H9 (cell line): ENCODE measurements at regions not wholly inside any gene's neighbourhood (a gene's known extent, or its start where the extent isn't known, plus 50 kb on each side); places are given as distances from the start of the nearest gene placed in this dataset.

Experiments
- DNase-seq: peaks from one replicate; pipeline ENCODE4 v3.0.0-alpha.2; 2017
- H2AFZ ChIP-seq: one replicate; pipeline ENCODE4 v1.6.1; 2013; ENCODE audit warnings: mild to moderate bottlenecking, low read length, control low read depth, moderate library complexity
- H2AK5ac ChIP-seq: 2 replicates; pipeline ENCODE4 v1.6.1; 2013; ENCODE audit warnings: low read length, control low read depth, mixed read lengths; ENCODE audit not compliant: insufficient read length
- H2BK120ac ChIP-seq: one replicate; pipeline ENCODE4 v1.6.1; 2013; ENCODE audit warnings: low read depth, mild to moderate bottlenecking, low read length, control low read depth, inconsistent platforms; ENCODE audit not compliant: poor library complexity, severe bottlenecking
- H2BK12ac ChIP-seq: 2 replicates; pipeline ENCODE4 v1.6.1; 2013; ENCODE audit warnings: low read length, control low read depth, mixed read lengths, low read depth; ENCODE audit not compliant: insufficient read length
- H2BK15ac ChIP-seq: 2 replicates; pipeline ENCODE4 v1.6.1; 2013; ENCODE audit warnings: low read depth, low read length, control low read depth
- H2BK20ac ChIP-seq: one replicate; pipeline ENCODE4 v1.6.1; 2013; ENCODE audit warnings: low read depth, mild to moderate bottlenecking, low read length, control low read depth, inconsistent platforms; ENCODE audit not compliant: poor library complexity, severe bottlenecking
- H2BK5ac ChIP-seq: 2 replicates; pipeline ENCODE4 v1.6.1; 2013; ENCODE audit warnings: low read length, control low read depth, mixed read lengths; ENCODE audit not compliant: insufficient read length
- H3K14ac ChIP-seq: 2 replicates; pipeline ENCODE4 v1.6.1; 2013; ENCODE audit warnings: low read length, control low read depth; ENCODE audit not compliant: insufficient read depth
- H3K18ac ChIP-seq: 2 replicates; pipeline ENCODE4 v1.6.1; 2013; ENCODE audit warnings: low read depth, mild to moderate bottlenecking, mixed read lengths, low read length, control low read depth; ENCODE audit not compliant: insufficient read length
- H3K23ac ChIP-seq: 2 replicates; pipeline ENCODE4 v1.6.1; 2013; ENCODE audit warnings: low read length, control low read depth, mixed read lengths, low read depth; ENCODE audit not compliant: insufficient read length
- H3K23me2 ChIP-seq: 2 replicates; pipeline ENCODE4 v1.6.1; 2013; ENCODE audit warnings: low read depth, mild to moderate bottlenecking, mixed read lengths, low read length, control low read depth; ENCODE audit not compliant: insufficient read length, poor library complexity, severe bottlenecking
- H3K27ac ChIP-seq: 2 replicates; pipeline ENCODE4 v1.5.1; 2013; ENCODE audit warnings: low read length, control low read depth, mixed read lengths, low read depth; ENCODE audit not compliant: insufficient read length
- H3K27me3 ChIP-seq: 2 replicates; pipeline ENCODE4 v1.6.1; 2013; ENCODE audit warnings: low read length, control low read depth, inconsistent platforms; ENCODE audit not compliant: insufficient read depth
- H3K4ac ChIP-seq: 2 replicates; pipeline ENCODE4 v1.6.1; 2013; ENCODE audit warnings: low read depth, mild to moderate bottlenecking, control low read depth, inconsistent platforms, low read length, moderate library complexity
- H3K4me1 ChIP-seq: 2 replicates; pipeline ENCODE4 v1.6.1; 2013; ENCODE audit warnings: low read length, control low read depth, inconsistent platforms; ENCODE audit not compliant: insufficient read depth
- H3K4me2 ChIP-seq: 2 replicates; pipeline ENCODE4 v1.6.1; 2013; ENCODE audit warnings: low read length, control low read depth, mixed read lengths; ENCODE audit not compliant: insufficient read length, insufficient read depth
- H3K56ac ChIP-seq: 2 replicates; pipeline ENCODE4 v1.6.1; 2013; ENCODE audit warnings: low read depth, mild to moderate bottlenecking, mixed read lengths, low read length, control low read depth; ENCODE audit not compliant: insufficient read length
- H3K79me1 ChIP-seq: 2 replicates; pipeline ENCODE4 v1.6.1; 2013; ENCODE audit warnings: low read depth, mild to moderate bottlenecking, moderate library complexity, low read length, control low read depth, inconsistent platforms; ENCODE audit not compliant: insufficient read depth, poor library complexity, severe bottlenecking
- H3K79me2 ChIP-seq: 2 replicates; pipeline ENCODE4 v1.6.1; 2013; ENCODE audit warnings: low read length, control low read depth, inconsistent platforms; ENCODE audit not compliant: insufficient read depth
- H3K9ac ChIP-seq: 2 replicates; pipeline ENCODE4 v1.6.1; 2013; ENCODE audit warnings: low read length, control low read depth, mixed read lengths; ENCODE audit not compliant: insufficient read length; ENCODE audit errors: extremely low read depth
- H3K9me3 ChIP-seq: one replicate; pipeline ENCODE4 v1.6.1; 2013; ENCODE audit warnings: low read depth, low read length, inconsistent platforms; ENCODE audit not compliant: control insufficient read depth
- H3T11ph ChIP-seq: one replicate; pipeline ENCODE4 v1.6.1; 2013; ENCODE audit warnings: mild to moderate bottlenecking, low read length, control low read depth, inconsistent platforms
- H4K20me1 ChIP-seq: one replicate; pipeline ENCODE4 v1.6.1; 2013; ENCODE audit not compliant: control insufficient read depth, insufficient read length, insufficient read depth
- H4K5ac ChIP-seq: 2 replicates; pipeline ENCODE4 v1.6.1; 2013; ENCODE audit warnings: low read depth, mild to moderate bottlenecking, mixed read lengths, low read length, control low read depth; ENCODE audit not compliant: insufficient read length
- H4K8ac ChIP-seq: replicated peaks from 2 replicates; pipeline ENCODE4 v1.6.1; 2013; ENCODE audit warnings: low read length, control low read depth, mixed read lengths, low read depth; ENCODE audit not compliant: insufficient read length
- H4K91ac ChIP-seq: 2 replicates; pipeline ENCODE4 v1.6.1; 2013; ENCODE audit warnings: low read depth, mild to moderate bottlenecking, moderate library complexity, mixed read lengths, low read length, control low read depth; ENCODE audit not compliant: insufficient read length
- H3K27ac Mint-ChIP-seq, 3 experiments: 2 replicates in 2 of 3; 3 replicates in 1 of 3; pipeline ENCODE4 v1.8.0; 2020 to 2021; ENCODE audit warnings: mixed read lengths in 3 of 3, mild to moderate bottlenecking in 1 of 3, moderate library complexity in 1 of 3
- H3K27me3 Mint-ChIP-seq: 2 replicates; pipeline ENCODE4 v1.8.0; 2021; ENCODE audit warnings: low read depth, mild to moderate bottlenecking, moderate library complexity, mixed read lengths
- H3K36me3 Mint-ChIP-seq, 3 experiments: 2 replicates in 2 of 3; 3 replicates in 1 of 3; pipeline ENCODE4 v1.8.0; 2020 to 2021; ENCODE audit warnings: low read depth in 3 of 3, mixed read lengths in 3 of 3; ENCODE audit not compliant: insufficient read depth in 1 of 3
- H3K4me1 Mint-ChIP-seq, 2 experiments: 2 replicates each; pipeline ENCODE4 v1.8.0; 2020; ENCODE audit warnings: mixed read lengths in 2 of 2
- H3K4me3 Mint-ChIP-seq, 2 experiments: 2 replicates in 1 of 2; 3 replicates in 1 of 2; pipeline ENCODE4 v1.8.0; 2020 to 2021; ENCODE audit warnings: mild to moderate bottlenecking in 2 of 2, mixed read lengths in 2 of 2, moderate library complexity in 1 of 2
- H3K9me3 Mint-ChIP-seq, 2 experiments: 2 replicates in 1 of 2; 3 replicates in 1 of 2; pipeline ENCODE4 v1.8.0; 2020; ENCODE audit warnings: mild to moderate bottlenecking in 2 of 2, mixed read lengths in 2 of 2, moderate library complexity in 1 of 2
- WGBS: extraction: QIAGEN DNeasy Blood & Tissue Kit; methylation state at CpG from one replicate; pipeline ENCODE4 v1.1.7; 2013; ENCODE audit warnings: missing lambda C conversion rate, low lambda C conversion rate, mixed read lengths; ENCODE audit not compliant: insufficient read length; ENCODE audit errors: extremely low coverage; 5-methylcytosine and 5-hydroxymethylcytosine counted together
- TF ChIP-seq, protein P1 (sequence below): fragments of 200-600 bp; sonication (generic); conservative IDR thresholded peaks from 3 replicates; pipeline ENCODE4 v1.8.0; 2021; ENCODE audit warnings: antibody characterized with exemption, mild to moderate bottlenecking

DNA sequence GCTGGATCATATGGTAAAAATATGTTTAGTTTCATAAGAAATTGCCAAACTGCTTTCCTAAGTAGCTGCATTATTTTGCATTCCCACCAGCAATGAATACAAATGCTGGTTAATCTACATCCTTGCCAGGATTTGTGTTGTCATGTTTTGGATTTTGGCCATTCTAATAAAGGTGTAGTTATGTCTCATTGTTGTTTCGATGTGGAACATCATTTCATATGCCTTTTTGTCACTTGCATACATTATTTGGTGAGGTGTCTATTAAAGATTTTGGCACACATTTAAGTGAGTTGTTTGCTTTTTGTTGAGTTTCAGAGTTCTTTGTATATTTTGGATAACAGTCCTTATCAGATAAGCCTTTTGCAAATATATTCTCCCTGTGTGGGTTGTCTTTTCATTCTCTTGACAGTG, 299.2 kb upstream of the TFPI start:
- Histone ChIP-seq H2BK20ac (no peak overlapping the region), H4K20me1 (no peaks in the 10 kb centered on the region), H2AFZ (no peak overlapping the region), H2AK5ac (no peak overlapping the region), H3K79me1 (no peaks in the 10 kb centered on the region), H3K27me3 (no peaks in the 10 kb centered on the region), H3K4ac (no peak overlapping the region), H3T11ph (no peak overlapping the region), H3K56ac (no peak overlapping the region), H4K5ac (no peak overlapping the region), H3K27ac (no peak overlapping the region), H3K79me2 (no peaks in the 10 kb centered on the region), H3K18ac (no peak overlapping the region), H2BK12ac (no peak overlapping the region), H2BK5ac (no peak overlapping the region), H3K9me3 (no peaks in the 10 kb centered on the region), H2BK15ac (no peak overlapping the region), H3K23me2 (no peaks in the 10 kb centered on the region), H2BK120ac (no peak overlapping the region), H3K4me1 (no peaks in the 10 kb centered on the region; the same call in 1 of the 2 replicates), H4K8ac (no peak overlapping the region), H4K91ac (no peak overlapping the region), H3K4me2 (no peak overlapping the region), H3K9ac (no peak overlapping the region), H3K14ac (no peak overlapping the region), H3K23ac (no peak overlapping the region)
- TF ChIP-seq, protein P1, sequence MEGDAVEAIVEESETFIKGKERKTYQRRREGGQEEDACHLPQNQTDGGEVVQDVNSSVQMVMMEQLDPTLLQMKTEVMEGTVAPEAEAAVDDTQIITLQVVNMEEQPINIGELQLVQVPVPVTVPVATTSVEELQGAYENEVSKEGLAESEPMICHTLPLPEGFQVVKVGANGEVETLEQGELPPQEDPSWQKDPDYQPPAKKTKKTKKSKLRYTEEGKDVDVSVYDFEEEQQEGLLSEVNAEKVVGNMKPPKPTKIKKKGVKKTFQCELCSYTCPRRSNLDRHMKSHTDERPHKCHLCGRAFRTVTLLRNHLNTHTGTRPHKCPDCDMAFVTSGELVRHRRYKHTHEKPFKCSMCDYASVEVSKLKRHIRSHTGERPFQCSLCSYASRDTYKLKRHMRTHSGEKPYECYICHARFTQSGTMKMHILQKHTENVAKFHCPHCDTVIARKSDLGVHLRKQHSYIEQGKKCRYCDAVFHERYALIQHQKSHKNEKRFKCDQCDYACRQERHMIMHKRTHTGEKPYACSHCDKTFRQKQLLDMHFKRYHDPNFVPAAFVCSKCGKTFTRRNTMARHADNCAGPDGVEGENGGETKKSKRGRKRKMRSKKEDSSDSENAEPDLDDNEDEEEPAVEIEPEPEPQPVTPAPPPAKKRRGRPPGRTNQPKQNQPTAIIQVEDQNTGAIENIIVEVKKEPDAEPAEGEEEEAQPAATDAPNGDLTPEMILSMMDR: no peak
- Mint-ChIP-seq H3K36me3 (no peaks in the 10 kb centered on the region), H3K27me3 (no peaks in the 10 kb centered on the region), H3K4me1 (peaks cover 0 to 4% of the 10 kb centered on the region in 2 experiments; a peak in 1 of 4 replicates), H3K27ac (no peak overlapping the region), H3K4me3 (no peak overlapping the region), H3K9me3 (no peaks in the 10 kb centered on the region)
- no peak for DNase-seq
- no CpG with 5 or more reads among the region's 1 CpG for WGBS
